HG03060 (cell line): ENCODE measurements at regions not wholly inside any gene's neighbourhood (a gene's known extent, or its start where the extent isn't known, plus 50 kb on each side); places are given as distances from the start of the nearest gene placed in this dataset.
"Not testable (repeated sequence)": the region's sequence is repeated elsewhere in the genome, so short reads cannot be mapped to it uniquely, and the experiment has no call there.

Experiments used
- ATAC-seq: cut with Tn5 transposase; IDR thresholded peaks from one replicate; pipeline ENCODE4 v1.9.1; 2021; ENCODE audit warnings: low read depth, moderate number of reproducible peaks; ENCODE audit not compliant: unreplicated experiment

GRCh38 chr1:95655321-95656020 lies 421.5 kb downstream of the RWDD3 start:
- ATAC-seq: no peak

- no peak for ATAC-seq
Measured at GRCh38 chr1:95657248-95657647, 423.2 kb downstream of the RWDD3 start.

- ATAC-seq: no peak
Measured at GRCh38 chr1:95659166-95659565, 425.2 kb downstream of the RWDD3 start.

GRCh38 chr1:95659588-95659987 lies 425.6 kb downstream of the RWDD3 start:
- no peak for ATAC-seq

- ATAC-seq: no peak
Measured at GRCh38 chr1:95660736-95661135, 426.7 kb downstream of the RWDD3 start.

GRCh38 chr1:95663530-95663929 lies 429.5 kb downstream of the RWDD3 start:
- not testable (repeated sequence) for ATAC-seq

- no peak for ATAC-seq
Measured at GRCh38 chr1:95668165-95668564, 434.2 kb downstream of the RWDD3 start.

- not testable (repeated sequence) for ATAC-seq
Measured at GRCh38 chr1:95669638-95670037, 435.6 kb downstream of the RWDD3 start.

GRCh38 chr1:95671098-95671497 lies 437.1 kb downstream of the RWDD3 start:
- ATAC-seq: no peak

- no peak for ATAC-seq
Measured at GRCh38 chr1:95679262-95679661, 445.3 kb downstream of the RWDD3 start.

- ATAC-seq: no peak
Measured at GRCh38 chr1:95685081-95685480, 451.1 kb downstream of the RWDD3 start.

- ATAC-seq: no peak
Measured at GRCh38 chr1:95686217-95686616, 452.2 kb downstream of the RWDD3 start.

GRCh38 chr1:95699149-95699953 lies 465.3 kb downstream of the RWDD3 start:
- ATAC-seq: no peak

- ATAC-seq: no peak
Measured at GRCh38 chr1:95701450-95702173, 467.6 kb downstream of the RWDD3 start.

GRCh38 chr1:95703046-95703445 lies 469.0 kb downstream of the RWDD3 start:
- ATAC-seq: no peak

GRCh38 chr1:95716097-95716496 lies 482.1 kb downstream of the RWDD3 start:
- no peak for ATAC-seq

GRCh38 chr1:95716550-95716949 lies 482.5 kb downstream of the RWDD3 start:
- no peak for ATAC-seq

- ATAC-seq: no peak
Measured at GRCh38 chr1:95723346-95723745, 489.3 kb downstream of the RWDD3 start.

GRCh38 chr1:95728841-95729240 lies 494.8 kb downstream of the RWDD3 start:
- no peak for ATAC-seq

GRCh38 chr1:95730986-95731385 lies 497.0 kb downstream of the RWDD3 start:
- no peak for ATAC-seq

GRCh38 chr1:95731466-95731865 lies 497.5 kb downstream of the RWDD3 start:
- ATAC-seq: no peak
